WTC11 (cell line): ENCODE measurements at regions not wholly inside any gene's neighbourhood (a gene's known extent, or its start where the extent isn't known, plus 50 kb on each side); places are given as distances from the start of the nearest gene placed in this dataset.

ENCODE experiments used
- ATAC-seq: fragments of 200-7000 bp; cut with Tn5 transposase; 2 replicates; pipeline ENCODE4 v1.10.0; 2021; ENCODE audit warnings: mild to moderate bottlenecking, moderate library complexity
- CTCF ChIA-PET: fragments of 300-600 bp; sonication (Branson Sonifier 250); formaldehyde crosslinking; loops from one replicate; lab custom pipeline; 2021; ENCODE audit warnings: antibody characterized with exemption; lab: Charles Lee
- POLR2A ChIA-PET: fragments of 350-600 bp; sonication (Branson Sonifier 250); formaldehyde crosslinking; loops from one replicate; lab custom pipeline; 2021; ENCODE audit warnings: antibody characterized with exemption; lab: Charles Lee
- DNase-seq: peaks from one replicate; pipeline ENCODE4 v3.0.0; 2021; ENCODE audit warnings: low spot score
- H3K27ac Mint-ChIP-seq: 2 replicates; pipeline ENCODE4 v1.8.0; 2021; ENCODE audit warnings: mixed read lengths
- H3K27me3 Mint-ChIP-seq: 2 replicates; pipeline ENCODE4 v1.8.0; 2021; ENCODE audit warnings: low read depth, mild to moderate bottlenecking, moderate library complexity, mixed read lengths
- H3K36me3 Mint-ChIP-seq: 2 replicates; pipeline ENCODE4 v1.8.0; 2021; ENCODE audit warnings: mixed read lengths
- H3K4me1 Mint-ChIP-seq: 2 replicates; pipeline ENCODE4 v1.8.0; 2022; ENCODE audit warnings: mixed read lengths
- H3K4me3 Mint-ChIP-seq: 2 replicates; pipeline ENCODE4 v1.8.0; 2021; ENCODE audit warnings: mild to moderate bottlenecking, moderate library complexity, mixed read lengths
- H3K9me3 Mint-ChIP-seq: 2 replicates; pipeline ENCODE4 v1.8.0; 2021; ENCODE audit warnings: mixed read lengths
- CREM ChIP-seq: sonication (generic); formaldehyde crosslinking; IDR thresholded peaks from 2 replicates; pipeline ENCODE4 v1.8.1; 2022; ENCODE audit warnings: mild to moderate bottlenecking, missing genetic modification reagents, moderate library complexity
- E2F1 ChIP-seq: sonication (generic); formaldehyde crosslinking; IDR thresholded peaks from 2 replicates; pipeline ENCODE4 v1.8.0; 2022; ENCODE audit warnings: mild to moderate bottlenecking, missing genetic modification reagents
- E2F4 ChIP-seq: sonication (generic); formaldehyde crosslinking; IDR thresholded peaks from 2 replicates; pipeline ENCODE4 v1.8.1; 2022; ENCODE audit warnings: low read depth, mild to moderate bottlenecking, moderate library complexity, missing genetic modification reagents, borderline replicate concordance
- FOXP1 ChIP-seq: sonication (generic); formaldehyde crosslinking; IDR thresholded peaks from 2 replicates; pipeline ENCODE4 v1.8.0; 2022; ENCODE audit warnings: missing genetic modification reagents, mild to moderate bottlenecking, moderate library complexity, borderline replicate concordance
- RORB ChIP-seq: fragments of 250-450 bp; sonication (Bioruptor Pico); IDR thresholded peaks from 2 replicates; pipeline ENCODE4 v1.9.0; 2021; ENCODE audit warnings: mild to moderate bottlenecking
- SMAD4 ChIP-seq: sonication (generic); formaldehyde crosslinking; IDR thresholded peaks from 2 replicates; pipeline ENCODE4 v1.8.0; 2022; ENCODE audit warnings: mild to moderate bottlenecking, missing genetic modification reagents
- SOX15 ChIP-seq: fragments of 250-450 bp; sonication (Bioruptor Pico); IDR thresholded peaks from 2 replicates; pipeline ENCODE4 v1.9.0; 2021; ENCODE audit warnings: mild to moderate bottlenecking
- ZNF416 ChIP-seq: fragments of 250-450 bp; sonication (Bioruptor Pico); IDR thresholded peaks from 2 replicates; pipeline ENCODE4 v1.9.0; 2021; ENCODE audit warnings: mild to moderate bottlenecking, inconsistent platforms
- ZSCAN18 ChIP-seq: fragments of 250-450 bp; sonication (Bioruptor Pico); IDR thresholded peaks from 2 replicates; pipeline ENCODE4 v2.1.2; 2022; ENCODE audit warnings: mild to moderate bottlenecking, moderate library complexity
- TF ChIP-seq, protein P1 (sequence below): sonication (generic); formaldehyde crosslinking; IDR thresholded peaks from 2 replicates; pipeline ENCODE4 v1.8.1; 2023; ENCODE audit warnings: mild to moderate bottlenecking, missing genetic modification reagents, moderate library complexity
- TF ChIP-seq, protein P2 (sequence below): sonication (generic); formaldehyde crosslinking; IDR thresholded peaks from 2 replicates; pipeline ENCODE4 v1.8.0; 2022; ENCODE audit warnings: missing genetic modification reagents
- TF ChIP-seq, protein P3 (sequence below): fragments of 250-450 bp; sonication (Bioruptor Pico); IDR thresholded peaks from 2 replicates; pipeline ENCODE4 v1.9.0; 2021; ENCODE audit warnings: mild to moderate bottlenecking, borderline replicate concordance

GRCh38 chr12:92268946-92269345, 123.3 kb upstream of the BTG1 start:
- Mint-ChIP-seq H3K27me3 (no peaks in the 10 kb centered on the region), H3K4me3 (no peak overlapping the region), H3K4me1 (peaks cover 8% of the 10 kb centered on the region), H3K36me3 (no peaks in the 10 kb centered on the region), H3K9me3 (no peaks in the 10 kb centered on the region), H3K27ac (no peak overlapping the region)
- ATAC-seq (no peak), DNase-seq (no peak)
- POLR2A ChIA-PET: no interaction called here
- CTCF ChIA-PET: no interaction called here
- TF ChIP-seq, protein P1, sequence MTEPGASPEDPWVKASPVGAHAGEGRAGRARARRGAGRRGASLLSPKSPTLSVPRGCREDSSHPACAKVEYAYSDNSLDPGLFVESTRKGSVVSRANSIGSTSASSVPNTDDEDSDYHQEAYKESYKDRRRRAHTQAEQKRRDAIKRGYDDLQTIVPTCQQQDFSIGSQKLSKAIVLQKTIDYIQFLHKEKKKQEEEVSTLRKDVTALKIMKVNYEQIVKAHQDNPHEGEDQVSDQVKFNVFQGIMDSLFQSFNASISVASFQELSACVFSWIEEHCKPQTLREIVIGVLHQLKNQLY: no peak
- no peak for TF ChIP-seq E2F4 (CRISPR knock-in tag)
- no peak for TF ChIP-seq FOXP1 (CRISPR knock-in tag)
- TF ChIP-seq ZSCAN18 (CRISPR knock-in tag): no peak
- TF ChIP-seq ZNF416: no peak
- TF ChIP-seq, protein P2, sequence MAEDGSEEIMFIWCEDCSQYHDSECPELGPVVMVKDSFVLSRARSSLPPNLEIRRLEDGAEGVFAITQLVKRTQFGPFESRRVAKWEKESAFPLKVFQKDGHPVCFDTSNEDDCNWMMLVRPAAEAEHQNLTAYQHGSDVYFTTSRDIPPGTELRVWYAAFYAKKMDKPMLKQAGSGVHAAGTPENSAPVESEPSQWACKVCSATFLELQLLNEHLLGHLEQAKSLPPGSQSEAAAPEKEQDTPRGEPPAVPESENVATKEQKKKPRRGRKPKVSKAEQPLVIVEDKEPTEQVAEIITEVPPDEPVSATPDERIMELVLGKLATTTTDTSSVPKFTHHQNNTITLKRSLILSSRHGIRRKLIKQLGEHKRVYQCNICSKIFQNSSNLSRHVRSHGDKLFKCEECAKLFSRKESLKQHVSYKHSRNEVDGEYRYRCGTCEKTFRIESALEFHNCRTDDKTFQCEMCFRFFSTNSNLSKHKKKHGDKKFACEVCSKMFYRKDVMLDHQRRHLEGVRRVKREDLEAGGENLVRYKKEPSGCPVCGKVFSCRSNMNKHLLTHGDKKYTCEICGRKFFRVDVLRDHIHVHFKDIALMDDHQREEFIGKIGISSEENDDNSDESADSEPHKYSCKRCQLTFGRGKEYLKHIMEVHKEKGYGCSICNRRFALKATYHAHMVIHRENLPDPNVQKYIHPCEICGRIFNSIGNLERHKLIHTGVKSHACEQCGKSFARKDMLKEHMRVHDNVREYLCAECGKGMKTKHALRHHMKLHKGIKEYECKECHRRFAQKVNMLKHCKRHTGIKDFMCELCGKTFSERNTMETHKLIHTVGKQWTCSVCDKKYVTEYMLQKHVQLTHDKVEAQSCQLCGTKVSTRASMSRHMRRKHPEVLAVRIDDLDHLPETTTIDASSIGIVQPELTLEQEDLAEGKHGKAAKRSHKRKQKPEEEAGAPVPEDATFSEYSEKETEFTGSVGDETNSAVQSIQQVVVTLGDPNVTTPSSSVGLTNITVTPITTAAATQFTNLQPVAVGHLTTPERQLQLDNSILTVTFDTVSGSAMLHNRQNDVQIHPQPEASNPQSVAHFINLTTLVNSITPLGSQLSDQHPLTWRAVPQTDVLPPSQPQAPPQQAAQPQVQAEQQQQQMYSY (CRISPR knock-in tag): no peak
- TF ChIP-seq, protein P3, sequence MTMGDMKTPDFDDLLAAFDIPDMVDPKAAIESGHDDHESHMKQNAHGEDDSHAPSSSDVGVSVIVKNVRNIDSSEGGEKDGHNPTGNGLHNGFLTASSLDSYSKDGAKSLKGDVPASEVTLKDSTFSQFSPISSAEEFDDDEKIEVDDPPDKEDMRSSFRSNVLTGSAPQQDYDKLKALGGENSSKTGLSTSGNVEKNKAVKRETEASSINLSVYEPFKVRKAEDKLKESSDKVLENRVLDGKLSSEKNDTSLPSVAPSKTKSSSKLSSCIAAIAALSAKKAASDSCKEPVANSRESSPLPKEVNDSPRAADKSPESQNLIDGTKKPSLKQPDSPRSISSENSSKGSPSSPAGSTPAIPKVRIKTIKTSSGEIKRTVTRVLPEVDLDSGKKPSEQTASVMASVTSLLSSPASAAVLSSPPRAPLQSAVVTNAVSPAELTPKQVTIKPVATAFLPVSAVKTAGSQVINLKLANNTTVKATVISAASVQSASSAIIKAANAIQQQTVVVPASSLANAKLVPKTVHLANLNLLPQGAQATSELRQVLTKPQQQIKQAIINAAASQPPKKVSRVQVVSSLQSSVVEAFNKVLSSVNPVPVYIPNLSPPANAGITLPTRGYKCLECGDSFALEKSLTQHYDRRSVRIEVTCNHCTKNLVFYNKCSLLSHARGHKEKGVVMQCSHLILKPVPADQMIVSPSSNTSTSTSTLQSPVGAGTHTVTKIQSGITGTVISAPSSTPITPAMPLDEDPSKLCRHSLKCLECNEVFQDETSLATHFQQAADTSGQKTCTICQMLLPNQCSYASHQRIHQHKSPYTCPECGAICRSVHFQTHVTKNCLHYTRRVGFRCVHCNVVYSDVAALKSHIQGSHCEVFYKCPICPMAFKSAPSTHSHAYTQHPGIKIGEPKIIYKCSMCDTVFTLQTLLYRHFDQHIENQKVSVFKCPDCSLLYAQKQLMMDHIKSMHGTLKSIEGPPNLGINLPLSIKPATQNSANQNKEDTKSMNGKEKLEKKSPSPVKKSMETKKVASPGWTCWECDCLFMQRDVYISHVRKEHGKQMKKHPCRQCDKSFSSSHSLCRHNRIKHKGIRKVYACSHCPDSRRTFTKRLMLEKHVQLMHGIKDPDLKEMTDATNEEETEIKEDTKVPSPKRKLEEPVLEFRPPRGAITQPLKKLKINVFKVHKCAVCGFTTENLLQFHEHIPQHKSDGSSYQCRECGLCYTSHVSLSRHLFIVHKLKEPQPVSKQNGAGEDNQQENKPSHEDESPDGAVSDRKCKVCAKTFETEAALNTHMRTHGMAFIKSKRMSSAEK (CRISPR knock-in tag): no peak
- no peak for TF ChIP-seq CREM (CRISPR knock-in tag)
- no peak for TF ChIP-seq SMAD4 (CRISPR knock-in tag)
- TF ChIP-seq E2F1 (CRISPR knock-in tag): no peak

GRCh38 chr12:92261692-92262091, 116.0 kb upstream of the BTG1 start:
- Mint-ChIP-seq H3K4me1 (peaks cover 4% of the 10 kb centered on the region), H3K4me3 (no peak overlapping the region), H3K27ac (no peak overlapping the region), H3K9me3 (no peaks in the 10 kb centered on the region), H3K27me3 (no peaks in the 10 kb centered on the region), H3K36me3 (no peaks in the 10 kb centered on the region)
- TF ChIP-seq SOX15 (CRISPR knock-in tag) (no peak), RORB (no peak)
- no peak for DNase-seq
- no peak for ATAC-seq
- ChIA-PET POLR2A (no interaction called here), CTCF (no interaction called here)
